ENCODE measurements at regions not wholly inside any gene's neighbourhood (a gene's known extent, or its start where the extent isn't known, plus 50 kb on each side); places are given as distances from the start of the nearest gene placed in this dataset.
A peak's percentile ranks its signal among the peaks of the same experiment; 100 is the strongest.

DNA sequence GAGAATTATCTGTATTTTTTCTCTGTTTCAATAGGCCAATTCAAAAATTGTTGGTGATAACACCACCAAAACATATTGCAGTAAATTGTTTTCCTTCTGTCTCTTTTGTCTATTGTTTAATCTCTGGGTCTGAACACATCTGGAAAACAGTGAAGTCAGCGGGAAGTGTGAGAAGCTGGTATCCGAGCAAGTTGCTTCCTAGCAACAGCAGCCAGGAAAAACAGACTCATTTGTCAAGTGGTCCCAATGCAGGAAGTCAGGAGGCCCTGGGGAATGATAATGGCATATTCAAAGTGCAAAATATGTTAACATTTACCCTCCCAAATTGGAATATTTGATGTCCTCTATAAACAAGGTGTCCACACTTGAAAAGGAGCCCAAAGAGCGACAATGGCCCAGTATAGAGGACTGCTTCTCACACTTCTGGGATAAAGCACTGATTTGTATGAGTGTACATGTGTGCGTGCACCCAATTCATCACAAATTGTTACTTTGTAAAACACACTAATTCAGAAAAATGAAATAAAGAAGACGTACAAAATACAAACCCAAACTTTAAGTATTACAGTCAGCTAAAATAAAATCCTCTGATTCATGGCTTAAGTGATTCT is 515.0 kb downstream of the TBC1D4 start:
- Histone ChIP-seq H2AK5ac (ENCODE audit: low read length) (no peak overlapping the region), H3K23ac (ENCODE audit: low read length) (no peak overlapping the region), H3K36me3 (ENCODE audit: control insufficient read depth, insufficient read depth, low read length) (no peaks in the 10 kb centered on the region), H3K4ac (ENCODE audit: low read depth, low read length) (no peak overlapping the region), H3K4me2 (ENCODE audit: low read length) (no peak overlapping the region), H3K4me3 (ENCODE audit: low read length) (no peak overlapping the region), H4K5ac (ENCODE audit: low read length) (no peak overlapping the region), H3K4me1 (ENCODE audit: control insufficient read depth, low read depth, low read length) (no peaks in the 10 kb centered on the region), H3K56ac (ENCODE audit: low read length) (no peak overlapping the region), H3K27ac (ENCODE audit: low read depth, low read length) (no peak overlapping the region), H3K27me3 (ENCODE audit: insufficient read depth, low read length, poor library complexity) (no peaks in the 10 kb centered on the region), H3K79me2 (ENCODE audit: control insufficient read depth, insufficient read depth, low read length) (no peaks in the 10 kb centered on the region), H2BK120ac (ENCODE audit: low read depth, low read length) (no peak overlapping the region), H3K79me1 (ENCODE audit: low read length) (no peaks in the 10 kb centered on the region), H2BK5ac (ENCODE audit: low read length) (no peak overlapping the region), H4K8ac (ENCODE audit: low read depth, low read length) (no peak overlapping the region), H3K9ac (ENCODE audit: low read length) (no peak overlapping the region), H3K18ac (ENCODE audit: low read length) (no peak overlapping the region), H2BK15ac (replicated peaks; ENCODE audit: low read depth) (no peak overlapping the region)
- DNase-seq: peak; percentile 47
- no CpG with 5 or more reads among the region's 5 CpGs for WGBS (ENCODE audit: extremely low coverage, insufficient coverage, low lambda C conversion rate)

DNA sequence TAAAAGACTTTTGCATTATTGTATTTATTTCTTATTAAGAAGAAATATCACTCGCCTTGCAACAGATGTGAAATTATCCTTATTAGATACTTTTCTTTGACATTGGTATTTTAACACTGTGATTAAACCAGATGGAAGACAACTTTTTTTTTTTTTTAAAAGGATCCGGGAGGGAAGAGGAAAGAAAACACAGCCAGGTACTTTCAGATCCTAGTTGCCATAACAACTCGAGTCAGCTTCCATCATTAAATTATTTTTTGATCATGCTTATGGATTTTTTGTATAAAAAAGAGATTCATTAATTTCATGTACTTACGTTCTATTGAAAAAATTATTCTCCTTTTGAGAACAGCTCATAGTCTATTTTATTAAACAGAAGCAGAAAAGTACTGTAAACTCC is 515.7 kb downstream of the TBC1D4 start:
- Histone ChIP-seq H3K4ac (ENCODE audit: low read depth, low read length) (no peak overlapping the region), H3K9ac (ENCODE audit: low read length) (no peak overlapping the region), H3K18ac (ENCODE audit: low read length) (no peak overlapping the region), H3K79me2 (ENCODE audit: control insufficient read depth, insufficient read depth, low read length) (no peaks in the 10 kb centered on the region), H2AK5ac (ENCODE audit: low read length) (no peak overlapping the region), H4K5ac (ENCODE audit: low read length) (no peak overlapping the region), H4K8ac (ENCODE audit: low read depth, low read length) (no peak overlapping the region), H3K4me2 (ENCODE audit: low read length) (no peak overlapping the region), H2BK15ac (replicated peaks; ENCODE audit: low read depth) (no peak overlapping the region), H2BK5ac (ENCODE audit: low read length) (no peak overlapping the region), H3K56ac (ENCODE audit: low read length) (no peak overlapping the region), H3K27me3 (ENCODE audit: insufficient read depth, low read length, poor library complexity) (no peaks in the 10 kb centered on the region), H3K27ac (ENCODE audit: low read depth, low read length) (no peak overlapping the region), H3K4me1 (ENCODE audit: control insufficient read depth, low read depth, low read length) (no peaks in the 10 kb centered on the region), H3K4me3 (ENCODE audit: low read length) (no peak overlapping the region), H3K36me3 (ENCODE audit: control insufficient read depth, insufficient read depth, low read length) (no peaks in the 10 kb centered on the region), H3K23ac (ENCODE audit: low read length) (no peak overlapping the region), H3K79me1 (ENCODE audit: low read length) (no peaks in the 10 kb centered on the region), H2BK120ac (ENCODE audit: low read depth, low read length) (no peak overlapping the region)
- no CpG with 5 or more reads among the region's 4 CpGs for WGBS (ENCODE audit: extremely low coverage, insufficient coverage, low lambda C conversion rate)
- no peak for DNase-seq

DNA sequence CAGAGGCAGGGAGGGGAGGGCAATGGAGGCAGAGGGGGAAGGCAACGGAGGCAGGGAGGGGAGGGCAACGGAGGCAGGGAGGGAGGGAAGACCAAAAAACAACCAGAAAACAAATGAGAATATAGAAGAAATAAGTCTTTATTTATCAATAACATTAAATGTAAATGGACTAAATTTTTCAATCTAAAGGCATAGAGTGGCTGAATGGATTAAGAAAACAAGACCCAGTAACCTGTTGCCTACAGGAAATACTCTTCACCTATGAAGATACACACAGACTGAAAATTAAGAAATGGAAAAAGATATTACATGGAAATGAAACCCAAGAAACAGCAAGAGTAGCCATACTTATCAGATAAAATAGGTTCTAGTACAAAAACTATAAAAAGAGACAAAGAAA is 536.3 kb downstream of the TBC1D4 start:
- H3K79me2 ChIP-seq (ENCODE audit: control insufficient read depth, insufficient read depth, low read length): no peaks in the 10 kb centered on the region
- no peaks in the 10 kb centered on the region for H3K79me1 ChIP-seq (ENCODE audit: low read length)
- DNase-seq: no peak
- H3K18ac ChIP-seq (ENCODE audit: low read length): no peak overlapping the region
- H2AK5ac ChIP-seq (ENCODE audit: low read length): no peak overlapping the region
- H3K9ac ChIP-seq (ENCODE audit: low read length): no peak overlapping the region
- H4K5ac ChIP-seq (ENCODE audit: low read length): no peak overlapping the region
- H3K4me2 ChIP-seq (ENCODE audit: low read length): no peak overlapping the region
- no peak overlapping the region for H3K4ac ChIP-seq (ENCODE audit: low read depth, low read length)
- H3K4me1 ChIP-seq (ENCODE audit: control insufficient read depth, low read depth, low read length): no peaks in the 10 kb centered on the region
- H3K23ac ChIP-seq (ENCODE audit: low read length): no peak overlapping the region
- H3K27me3 ChIP-seq (ENCODE audit: insufficient read depth, low read length, poor library complexity): no peaks in the 10 kb centered on the region
- H4K8ac ChIP-seq (ENCODE audit: low read depth, low read length): no peak overlapping the region
- no peaks in the 10 kb centered on the region for H3K36me3 ChIP-seq (ENCODE audit: control insufficient read depth, insufficient read depth, low read length)
- H3K56ac ChIP-seq (ENCODE audit: low read length): no peak overlapping the region
- no peak overlapping the region for H2BK120ac ChIP-seq (ENCODE audit: low read depth, low read length)
- WGBS (ENCODE audit: extremely low coverage, insufficient coverage, low lambda C conversion rate): no CpG with 5 or more reads among the region's 2 CpGs
- H2BK5ac ChIP-seq (ENCODE audit: low read length): no peak overlapping the region
- H3K27ac ChIP-seq (ENCODE audit: low read depth, low read length): no peak overlapping the region
- H3K4me3 ChIP-seq (ENCODE audit: low read length): no peak overlapping the region
- H2BK15ac ChIP-seq (replicated peaks; ENCODE audit: low read depth): no peak overlapping the region

GRCh38 chr13:74931698-74932433 is 550.1 kb downstream of the TBC1D4 start:
- Histone ChIP-seq H2BK5ac (ENCODE audit: low read length) (no peak overlapping the region), H3K23ac (ENCODE audit: low read length) (no peak overlapping the region), H4K8ac (ENCODE audit: low read depth, low read length) (no peak overlapping the region), H3K79me2 (ENCODE audit: control insufficient read depth, insufficient read depth, low read length) (no peaks in the 10 kb centered on the region), H2BK120ac (ENCODE audit: low read depth, low read length) (no peak overlapping the region), H3K9ac (ENCODE audit: low read length) (no peak overlapping the region), H3K18ac (ENCODE audit: low read length) (no peak overlapping the region), H3K27me3 (ENCODE audit: insufficient read depth, low read length, poor library complexity) (no peaks in the 10 kb centered on the region), H3K27ac (ENCODE audit: low read depth, low read length) (no peak overlapping the region), H2AK5ac (ENCODE audit: low read length) (no peak overlapping the region), H3K4me1 (ENCODE audit: control insufficient read depth, low read depth, low read length) (no peaks in the 10 kb centered on the region), H4K5ac (ENCODE audit: low read length) (no peak overlapping the region), H3K56ac (ENCODE audit: low read length) (no peak overlapping the region), H3K4me3 (ENCODE audit: low read length) (no peak overlapping the region), H3K4ac (ENCODE audit: low read depth, low read length) (no peak overlapping the region), H3K4me2 (ENCODE audit: low read length) (no peak overlapping the region), H2BK15ac (replicated peaks; ENCODE audit: low read depth) (no peak overlapping the region), H3K79me1 (ENCODE audit: low read length) (no peaks in the 10 kb centered on the region), H3K36me3 (ENCODE audit: control insufficient read depth, insufficient read depth, low read length) (no peaks in the 10 kb centered on the region)
- DNase-seq: no peak

GRCh38 chr13:74930402-74931165 is 551.4 kb downstream of the TBC1D4 start:
- no peak overlapping the region for H2BK15ac ChIP-seq (replicated peaks; ENCODE audit: low read depth)
- no CpG with 5 or more reads among the region's 3 CpGs for WGBS (ENCODE audit: extremely low coverage, insufficient coverage, low lambda C conversion rate)
- no peak overlapping the region for H2BK5ac ChIP-seq (ENCODE audit: low read length)
- H3K23ac ChIP-seq (ENCODE audit: low read length): no peak overlapping the region
- H3K27me3 ChIP-seq (ENCODE audit: insufficient read depth, low read length, poor library complexity): no peaks in the 10 kb centered on the region
- no peak overlapping the region for H4K8ac ChIP-seq (ENCODE audit: low read depth, low read length)
- no peak overlapping the region for H3K4ac ChIP-seq (ENCODE audit: low read depth, low read length)
- no peak overlapping the region for H3K27ac ChIP-seq (ENCODE audit: low read depth, low read length)
- no peak overlapping the region for H2AK5ac ChIP-seq (ENCODE audit: low read length)
- no peak overlapping the region for H3K18ac ChIP-seq (ENCODE audit: low read length)
- no peak overlapping the region for H3K4me3 ChIP-seq (ENCODE audit: low read length)
- H4K5ac ChIP-seq (ENCODE audit: low read length): no peak overlapping the region
- H3K79me2 ChIP-seq (ENCODE audit: control insufficient read depth, insufficient read depth, low read length): no peaks in the 10 kb centered on the region
- H3K79me1 ChIP-seq (ENCODE audit: low read length): no peaks in the 10 kb centered on the region
- H2BK120ac ChIP-seq (ENCODE audit: low read depth, low read length): no peak overlapping the region
- H3K4me1 ChIP-seq (ENCODE audit: control insufficient read depth, low read depth, low read length): no peaks in the 10 kb centered on the region
- no peak for DNase-seq
- no peak overlapping the region for H3K9ac ChIP-seq (ENCODE audit: low read length)
- H3K56ac ChIP-seq (ENCODE audit: low read length): no peak overlapping the region
- H3K36me3 ChIP-seq (ENCODE audit: control insufficient read depth, insufficient read depth, low read length): no peaks in the 10 kb centered on the region
- no peak overlapping the region for H3K4me2 ChIP-seq (ENCODE audit: low read length)
